ENCODE measurements at regions not wholly inside any gene's neighbourhood (a gene's known extent, or its start where the extent isn't known, plus 50 kb on each side); places are given as distances from the start of the nearest gene placed in this dataset.

- Mint-ChIP-seq H3K27ac (no peak overlapping the region), H3K9me3 (peaks cover 40% of the 10 kb centered on the region), H3K27me3 (ENCODE audit: insufficient read depth, low read depth, poor library complexity) (peaks cover 4% of the 10 kb centered on the region), H3K36me3 (ENCODE audit: low read depth) (peaks cover 23% of the 10 kb centered on the region), H3K4me3 (no peak overlapping the region), H3K4me1 (no peaks in the 10 kb centered on the region)
- H3K4me3 ChIP-seq = no peak overlapping the region
- H3K27ac ChIP-seq (ENCODE audit: low read depth) = no peak overlapping the region
- ATAC-seq (no peak; the same call in 2 of the 3 replicates), DNase-seq (ENCODE audit: low spot score) (peak; percentile 8)
- no peaks in the 10 kb centered on the region for H4K20me1 ChIP-seq (replicated peaks; ENCODE audit: insufficient read depth)
- no peak overlapping the region for H2AFZ ChIP-seq
- no peaks in the 10 kb centered on the region for H3K27me3 ChIP-seq (ENCODE audit: insufficient read depth)
- TF ChIP-seq CTCF (conservative IDR thresholded peaks at IDR 0.05; ENCODE audit: low read depth in 2 of 2) (peak in 1 of 2 experiments; percentile 29; a peak in 1 of 4 replicates), REST (IDR thresholded peaks at IDR 0.05; ENCODE audit: unreplicated experiment) (no peak)
- H3K4me1 ChIP-seq (ENCODE audit: insufficient read depth) = no peaks in the 10 kb centered on the region
- H3K79me2 ChIP-seq (replicated peaks; ENCODE audit: insufficient read depth) = no peaks in the 10 kb centered on the region
- H3K9me2 ChIP-seq (ENCODE audit: insufficient read depth) = no peaks in the 10 kb centered on the region; the same call in 1 of the 2 replicates
- H3F3A ChIP-seq (replicated peaks; ENCODE audit: low read depth) = no peaks in the 10 kb centered on the region
- H3K36me3 ChIP-seq (ENCODE audit: insufficient read depth) = 0 out of 2 replicates have a peak, but pooled peaks cover 3% of the 10 kb centered on the region
- H3K4me2 ChIP-seq = no peak overlapping the region
Measured at GRCh38 chr3:27617552-27617951, 104.6 kb downstream of the EOMES start.

- 0 out of 2 replicates have a peak, but pooled peaks cover 3% of the 10 kb centered on the region for H3K36me3 ChIP-seq (ENCODE audit: insufficient read depth)
- no peak overlapping the region for H3K4me2 ChIP-seq
- no peak for DNase-seq (ENCODE audit: low spot score)
- no peaks in the 10 kb centered on the region for H4K20me1 ChIP-seq (replicated peaks; ENCODE audit: insufficient read depth)
- H3K27ac ChIP-seq (ENCODE audit: low read depth) = no peak overlapping the region
- H3K27me3 Mint-ChIP-seq (ENCODE audit: insufficient read depth, low read depth, poor library complexity) = peaks cover 4% of the 10 kb centered on the region
- no peaks in the 10 kb centered on the region; the same call in 1 of the 2 replicates for H3K9me2 ChIP-seq (ENCODE audit: insufficient read depth)
- peaks cover 23% of the 10 kb centered on the region for H3K36me3 Mint-ChIP-seq (ENCODE audit: low read depth)
- no peaks in the 10 kb centered on the region for H3K4me1 Mint-ChIP-seq
- H3K79me2 ChIP-seq (replicated peaks; ENCODE audit: insufficient read depth) = no peaks in the 10 kb centered on the region
- H2AFZ ChIP-seq = no peak overlapping the region
- H3K27me3 ChIP-seq (ENCODE audit: insufficient read depth) = no peaks in the 10 kb centered on the region
- no peaks in the 10 kb centered on the region for H3K4me1 ChIP-seq (ENCODE audit: insufficient read depth)
- H3K9me3 Mint-ChIP-seq = peaks cover 39% of the 10 kb centered on the region
- H3K4me3 Mint-ChIP-seq = no peak overlapping the region
- no peaks in the 10 kb centered on the region for H3F3A ChIP-seq (replicated peaks; ENCODE audit: low read depth)
- no peak overlapping the region for H3K27ac Mint-ChIP-seq
- no peak for ATAC-seq
- H3K4me3 ChIP-seq = no peak overlapping the region
- TF ChIP-seq REST (IDR thresholded peaks at IDR 0.05; ENCODE audit: unreplicated experiment) = no peak
- no peak for TF ChIP-seq CREB1 (CRISPR knock-in tag; IDR thresholded peaks at IDR 0.05; ENCODE audit: low read depth)
- TF ChIP-seq POLR2AphosphoS5 (IDR thresholded peaks at IDR 0.05; ENCODE audit: low read depth) = no peak
- TF ChIP-seq JUNB (IDR thresholded peaks at IDR 0.05; ENCODE audit: unreplicated experiment) = no peak
- TF ChIP-seq EZH2 (IDR thresholded peaks at IDR 0.05; ENCODE audit: low read depth, unreplicated experiment) = no peak
Measured at GRCh38 chr3:27616031-27616430, 106.1 kb downstream of the EOMES start.

Measured in GM23338 (cell line).